ENCODE measurements at regions not wholly inside any gene's neighbourhood (a gene's known extent, or its start where the extent isn't known, plus 50 kb on each side); places are given as distances from the start of the nearest gene placed in this dataset.

DNA sequence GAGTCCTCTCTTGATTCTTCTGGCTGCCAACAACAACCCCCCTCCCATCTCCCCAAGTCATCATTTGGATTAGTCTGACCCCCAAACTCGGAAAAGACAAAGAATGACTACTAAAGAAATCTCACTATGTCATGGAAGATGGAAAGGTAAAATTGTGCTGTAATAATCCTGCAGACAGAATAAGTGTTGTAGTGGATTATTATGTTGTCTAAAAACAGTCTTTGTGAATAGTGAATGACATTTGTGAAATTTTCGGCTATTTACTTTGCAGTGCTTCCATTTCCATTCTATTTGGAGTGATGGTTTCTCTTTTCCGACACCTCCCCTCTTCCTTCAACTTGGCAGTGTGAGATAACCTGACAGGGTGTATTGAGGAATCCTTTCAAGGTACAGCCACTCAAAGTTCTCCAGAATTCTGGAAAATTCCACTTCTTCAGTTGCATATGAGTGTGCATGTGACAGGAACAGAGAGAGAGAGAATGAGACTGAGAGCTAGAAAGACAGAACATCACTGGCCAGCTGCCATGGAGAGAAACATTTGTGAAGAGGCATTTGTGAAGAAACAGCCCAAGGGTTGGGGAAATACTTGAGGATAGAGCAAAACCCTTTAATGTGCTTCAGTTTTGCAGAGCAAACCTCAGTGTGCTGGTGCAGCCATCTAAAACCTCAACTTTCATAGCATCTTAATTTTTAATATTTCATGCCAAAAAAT, 141.9 kb upstream of the DLX2 start:
- Histone ChIP-seq H3K27ac (ENCODE audit: low read depth, low read length, poor library complexity, severe bottlenecking) (no peak overlapping the region), H2AFZ (ENCODE audit: low read length) (no peak overlapping the region), H3K4me2 (ENCODE audit: low read length) (no peak overlapping the region), H3K9me3 (ENCODE audit: low read length) (no peaks in the 10 kb centered on the region), H3K4me1 (ENCODE audit: insufficient read depth, low read length, severe bottlenecking) (no peaks in the 10 kb centered on the region), H3K27me3 (ENCODE audit: insufficient read depth, low read length) (peaks cover 4% of the 10 kb centered on the region; the same call in 1 of the 2 replicates), H3F3A (ENCODE audit: insufficient read depth, low read length) (no peaks in the 10 kb centered on the region), H3K9me2 (ENCODE audit: low read depth, low read length) (no peaks in the 10 kb centered on the region), H4K20me1 (ENCODE audit: insufficient read depth, low read length) (no peaks in the 10 kb centered on the region), H3K9ac (ENCODE audit: low read length) (no peak overlapping the region), H3K79me2 (ENCODE audit: insufficient read depth, low read length) (no peaks in the 10 kb centered on the region), H3K36me3 (ENCODE audit: insufficient read depth, low read length) (no peaks in the 10 kb centered on the region), H3K4me3 (ENCODE audit: low read depth, low read length, poor library complexity, severe bottlenecking) (no peak overlapping the region)
- TF ChIP-seq CTCF (IDR thresholded peaks at IDR 0.05; ENCODE audit: low read length) (no peak), EZH2 (IDR thresholded peaks at IDR 0.05; ENCODE audit: borderline replicate concordance, low read length) (no peak)

DNA sequence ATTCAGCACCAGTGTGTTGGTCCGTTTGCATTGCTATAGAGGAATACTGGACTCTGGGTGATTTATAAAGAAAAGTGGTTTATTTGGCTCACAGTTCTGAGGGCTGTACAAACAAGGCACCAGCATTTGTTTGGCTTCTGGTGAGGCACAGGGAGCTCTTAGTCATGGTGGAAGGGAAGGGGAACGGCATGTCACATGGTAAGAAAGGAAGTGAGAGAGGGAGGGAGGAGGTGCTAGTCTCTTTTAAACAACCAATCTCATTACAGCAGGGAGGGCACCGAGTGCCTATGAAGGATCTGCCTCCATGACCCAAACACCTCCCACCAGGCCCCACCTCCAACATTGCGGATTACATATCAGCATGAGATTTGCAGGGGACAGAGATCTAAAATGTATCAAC, 143.9 kb upstream of the DLX2 start:
- Histone ChIP-seq H4K20me1 (ENCODE audit: insufficient read depth, low read length) (no peaks in the 10 kb centered on the region), H3K4me3 (ENCODE audit: low read depth, low read length, poor library complexity, severe bottlenecking) (no peak overlapping the region), H3K4me2 (ENCODE audit: low read length) (no peak overlapping the region), H3K79me2 (ENCODE audit: insufficient read depth, low read length) (no peaks in the 10 kb centered on the region), H3K9ac (ENCODE audit: low read length) (no peak overlapping the region), H3K27me3 (ENCODE audit: insufficient read depth, low read length) (no peaks in the 10 kb centered on the region; the same call in 1 of the 2 replicates), H3K9me2 (ENCODE audit: low read depth, low read length) (no peaks in the 10 kb centered on the region), H3K27ac (ENCODE audit: low read depth, low read length, poor library complexity, severe bottlenecking) (no peak overlapping the region), H3K9me3 (ENCODE audit: low read length) (no peaks in the 10 kb centered on the region), H3K36me3 (ENCODE audit: insufficient read depth, low read length) (no peaks in the 10 kb centered on the region), H3F3A (ENCODE audit: insufficient read depth, low read length) (no peaks in the 10 kb centered on the region), H2AFZ (ENCODE audit: low read length) (no peak overlapping the region), H3K4me1 (ENCODE audit: insufficient read depth, low read length, severe bottlenecking) (no peaks in the 10 kb centered on the region)
- no peak for TF ChIP-seq CTCF (IDR thresholded peaks at IDR 0.05; ENCODE audit: low read length)
- no peak for TF ChIP-seq EZH2 (IDR thresholded peaks at IDR 0.05; ENCODE audit: borderline replicate concordance, low read length)

- no peak overlapping the region for H3K4me3 ChIP-seq (ENCODE audit: low read depth, low read length, poor library complexity, severe bottlenecking)
- no peaks in the 10 kb centered on the region for H4K20me1 ChIP-seq (ENCODE audit: insufficient read depth, low read length)
- no peak overlapping the region for H3K9ac ChIP-seq (ENCODE audit: low read length)
- no peaks in the 10 kb centered on the region for H3K9me3 ChIP-seq (ENCODE audit: low read length)
- H3K27ac ChIP-seq (ENCODE audit: low read depth, low read length, poor library complexity, severe bottlenecking), result no peak overlapping the region
- no peak for TF ChIP-seq EZH2 (IDR thresholded peaks at IDR 0.05; ENCODE audit: borderline replicate concordance, low read length)
- TF ChIP-seq CTCF (IDR thresholded peaks at IDR 0.05; ENCODE audit: low read length), result no peak
- H3K4me2 ChIP-seq (ENCODE audit: low read length), result no peak overlapping the region
- no peaks in the 10 kb centered on the region; the same call in 1 of the 2 replicates for H3K27me3 ChIP-seq (ENCODE audit: insufficient read depth, low read length)
- H3K36me3 ChIP-seq (ENCODE audit: insufficient read depth, low read length), result no peaks in the 10 kb centered on the region
- H2AFZ ChIP-seq (ENCODE audit: low read length), result no peak overlapping the region
- H3F3A ChIP-seq (ENCODE audit: insufficient read depth, low read length), result no peaks in the 10 kb centered on the region
- H3K79me2 ChIP-seq (ENCODE audit: insufficient read depth, low read length), result no peaks in the 10 kb centered on the region
- no peaks in the 10 kb centered on the region for H3K9me2 ChIP-seq (ENCODE audit: low read depth, low read length)
- H3K4me1 ChIP-seq (ENCODE audit: insufficient read depth, low read length, severe bottlenecking), result no peaks in the 10 kb centered on the region
Observed at GRCh38 chr2:172247203-172247602, 144.5 kb upstream of the DLX2 start.

Data from OCI-LY1 (cell line).